DOHH2 (cell line): ENCODE measurements at regions not wholly inside any gene's neighbourhood (a gene's known extent, or its start where the extent isn't known, plus 50 kb on each side); places are given as distances from the start of the nearest gene placed in this dataset.

Experiments
- EZH2phosphoT487 ChIP-seq: fragments of 200-600 bp; sonication (generic); IDR thresholded peaks from 2 replicates; pipeline ENCODE4 v1.6.1; 2017; ENCODE audit warnings: borderline replicate concordance, mild to moderate bottlenecking, antibody characterized with exemption, low read length, moderate library complexity, mixed read lengths
- TF ChIP-seq, protein P1 (sequence below): fragments of 200-600 bp; sonication (generic); IDR thresholded peaks from one replicate; pipeline ENCODE4 v1.5.1; 2014; ENCODE audit warnings: antibody characterized with exemption, mild to moderate bottlenecking, low read depth, low read length; ENCODE audit not compliant: poor library complexity, severe bottlenecking

DNA sequence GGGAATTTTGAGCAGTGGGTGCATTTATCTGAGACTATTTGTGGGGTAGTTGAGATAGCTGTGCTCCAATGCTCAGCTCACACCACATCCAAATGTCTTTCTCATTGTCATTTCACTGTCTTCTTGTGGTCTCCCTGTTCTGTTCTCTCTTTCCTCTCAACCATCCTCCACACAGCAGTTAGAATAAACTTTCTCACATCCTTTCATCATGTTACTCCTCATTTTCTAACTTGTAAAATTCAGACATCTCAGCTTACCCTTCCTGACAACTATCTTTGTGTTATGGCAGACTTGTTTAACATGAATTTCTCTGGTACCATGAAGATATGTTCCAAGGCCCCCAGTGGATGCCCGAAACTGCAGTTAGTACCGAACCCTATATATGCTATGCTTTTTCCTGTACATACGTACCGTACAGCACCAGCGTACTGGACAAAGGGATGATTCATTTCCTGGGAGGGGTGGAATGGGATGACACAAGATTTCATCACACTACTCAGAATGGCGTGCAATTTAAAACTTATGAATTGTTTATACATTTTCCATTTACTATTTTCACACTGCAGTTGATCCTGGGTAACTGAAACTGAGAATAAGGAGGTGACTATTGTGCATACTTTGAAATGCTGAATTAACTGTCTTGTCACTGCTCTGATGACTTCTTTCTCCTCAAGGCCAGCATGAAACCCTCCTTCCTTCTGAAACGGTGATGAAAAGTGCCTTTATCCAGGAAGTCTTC is 177.1 kb upstream of the SLC38A2 start:
- TF ChIP-seq, protein P1, sequence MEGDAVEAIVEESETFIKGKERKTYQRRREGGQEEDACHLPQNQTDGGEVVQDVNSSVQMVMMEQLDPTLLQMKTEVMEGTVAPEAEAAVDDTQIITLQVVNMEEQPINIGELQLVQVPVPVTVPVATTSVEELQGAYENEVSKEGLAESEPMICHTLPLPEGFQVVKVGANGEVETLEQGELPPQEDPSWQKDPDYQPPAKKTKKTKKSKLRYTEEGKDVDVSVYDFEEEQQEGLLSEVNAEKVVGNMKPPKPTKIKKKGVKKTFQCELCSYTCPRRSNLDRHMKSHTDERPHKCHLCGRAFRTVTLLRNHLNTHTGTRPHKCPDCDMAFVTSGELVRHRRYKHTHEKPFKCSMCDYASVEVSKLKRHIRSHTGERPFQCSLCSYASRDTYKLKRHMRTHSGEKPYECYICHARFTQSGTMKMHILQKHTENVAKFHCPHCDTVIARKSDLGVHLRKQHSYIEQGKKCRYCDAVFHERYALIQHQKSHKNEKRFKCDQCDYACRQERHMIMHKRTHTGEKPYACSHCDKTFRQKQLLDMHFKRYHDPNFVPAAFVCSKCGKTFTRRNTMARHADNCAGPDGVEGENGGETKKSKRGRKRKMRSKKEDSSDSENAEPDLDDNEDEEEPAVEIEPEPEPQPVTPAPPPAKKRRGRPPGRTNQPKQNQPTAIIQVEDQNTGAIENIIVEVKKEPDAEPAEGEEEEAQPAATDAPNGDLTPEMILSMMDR, result no peak
- TF ChIP-seq EZH2phosphoT487, result no peak
